ENCODE measurements at regions not wholly inside any gene's neighbourhood (a gene's known extent, or its start where the extent isn't known, plus 50 kb on each side); places are given as distances from the start of the nearest gene placed in this dataset.

GRCh38 chr14:53409969-53410368, 256.8 kb upstream of the DDHD1 start:
- no peak for TF ChIP-seq TCF7L2 (IDR thresholded peaks at IDR 0.05; ENCODE audit: low read depth, low read length)
- no peak for TF ChIP-seq SP2 (IDR thresholded peaks at IDR 0.05; ENCODE audit: extremely low read depth, low read depth, low read length, poor library complexity, severe bottlenecking)
- no peak for TF ChIP-seq SIN3A (IDR thresholded peaks at IDR 0.05; ENCODE audit: borderline replicate concordance in 2 of 2, control insufficient read depth in 1 of 2, low read depth in 2 of 2, low read length in 2 of 2)
- no peak for TF ChIP-seq ZNF121 (CRISPR knock-in tag; conservative IDR thresholded peaks at IDR 0.05)
- TF ChIP-seq AFF4 (CRISPR knock-in tag; IDR thresholded peaks at IDR 0.05), result no peak
- TF ChIP-seq EP400 (IDR thresholded peaks at IDR 0.05), result no peak
